HUES48 (cell line): ENCODE measurements at regions not wholly inside any gene's neighbourhood (a gene's known extent, or its start where the extent isn't known, plus 50 kb on each side); places are given as distances from the start of the nearest gene placed in this dataset.
A peak's percentile ranks its signal among the peaks of the same experiment; 100 is the strongest.

ENCODE experiments used
- H3K27ac ChIP-seq: one replicate; pipeline ENCODE4 v1.7.0; 2013; ENCODE audit warnings: low read depth, low read length, inconsistent platforms
- H3K27me3 ChIP-seq: 2 replicates; pipeline ENCODE4 v1.6.1; 2013; ENCODE audit warnings: mild to moderate bottlenecking, low read length; ENCODE audit not compliant: control insufficient read depth, insufficient read depth
- H3K36me3 ChIP-seq: 2 replicates; pipeline ENCODE4 v1.6.1; 2013; ENCODE audit warnings: low read length; ENCODE audit not compliant: control insufficient read depth, insufficient read depth
- H3K4me1 ChIP-seq: 2 replicates; pipeline ENCODE4 v1.6.1; 2013; ENCODE audit warnings: mild to moderate bottlenecking, low read length; ENCODE audit not compliant: control insufficient read depth, insufficient read depth
- H3K4me3 ChIP-seq: 2 replicates; pipeline ENCODE4 v1.5.1; 2013; ENCODE audit warnings: mild to moderate bottlenecking, low read depth, low read length
- H3K9ac ChIP-seq: 2 replicates; pipeline ENCODE4 v1.6.1; 2013; ENCODE audit warnings: mild to moderate bottlenecking, low read depth, low read length, moderate library complexity
- H3K9me3 ChIP-seq: 2 replicates; pipeline ENCODE4 v1.6.1; 2013; ENCODE audit warnings: low read length; ENCODE audit not compliant: control insufficient read depth, insufficient read depth

- Histone ChIP-seq H3K27me3 (no peaks in the 10 kb centered on the region), H3K9me3 (no peaks in the 10 kb centered on the region), H3K9ac (no peak overlapping the region), H3K4me3 (no peak overlapping the region), H3K27ac (no peak overlapping the region), H3K4me1 (peaks cover 3% of the 10 kb centered on the region; the same call in 1 of the 2 replicates), H3K36me3 (no peaks in the 10 kb centered on the region)
Observed at GRCh38 chr11:8340296-8340695, 76.6 kb upstream of the LMO1 start.

- peaks cover 3% of the 10 kb centered on the region; the same call in 1 of the 2 replicates for H3K4me1 ChIP-seq
- no peak overlapping the region; the same call in 1 of the 2 replicates for H3K4me3 ChIP-seq
- H3K36me3 ChIP-seq, result no peaks in the 10 kb centered on the region
- no peak overlapping the region for H3K9ac ChIP-seq
- no peaks in the 10 kb centered on the region for H3K9me3 ChIP-seq
- H3K27ac ChIP-seq, result no peak overlapping the region
- no peaks in the 10 kb centered on the region for H3K27me3 ChIP-seq
Observed at GRCh38 chr11:8339592-8340022, 75.9 kb upstream of the LMO1 start.

GRCh38 chr11:8338138-8338537 lies 74.5 kb upstream of the LMO1 start:
- Histone ChIP-seq H3K9me3 (no peaks in the 10 kb centered on the region), H3K4me1 (peaks cover 7% of the 10 kb centered on the region; the same call in 1 of the 2 replicates), H3K4me3 (no peak overlapping the region), H3K36me3 (no peaks in the 10 kb centered on the region), H3K9ac (no peak overlapping the region), H3K27me3 (no peaks in the 10 kb centered on the region), H3K27ac (no peak overlapping the region)

GRCh38 chr11:8337130-8337795 lies 73.6 kb upstream of the LMO1 start:
- Histone ChIP-seq H3K4me3 (no peak overlapping the region), H3K27me3 (no peaks in the 10 kb centered on the region), H3K9me3 (no peaks in the 10 kb centered on the region), H3K9ac (no peak overlapping the region), H3K36me3 (no peaks in the 10 kb centered on the region), H3K27ac (no peak overlapping the region), H3K4me1 (peaks cover 7% of the 10 kb centered on the region; the same call in 1 of the 2 replicates)

GRCh38 chr11:8336356-8337129 lies 72.9 kb upstream of the LMO1 start:
- Histone ChIP-seq H3K27ac (no peak overlapping the region), H3K9me3 (no peaks in the 10 kb centered on the region), H3K9ac (no peak overlapping the region), H3K36me3 (no peaks in the 10 kb centered on the region), H3K4me1 (0 out of 2 replicates have a peak, but pooled peaks cover 7% of the 10 kb centered on the region), H3K27me3 (no peaks in the 10 kb centered on the region), H3K4me3 (no peak overlapping the region)

GRCh38 chr11:8335683-8336082 lies 72.0 kb upstream of the LMO1 start:
- no peak overlapping the region for H3K27ac ChIP-seq
- no peaks in the 10 kb centered on the region for H3K36me3 ChIP-seq
- H3K4me3 ChIP-seq, result no peak overlapping the region
- no peaks in the 10 kb centered on the region for H3K9me3 ChIP-seq
- H3K4me1 ChIP-seq, result 0 out of 2 replicates have a peak, but pooled peaks cover 7% of the 10 kb centered on the region
- H3K27me3 ChIP-seq, result no peaks in the 10 kb centered on the region
- H3K9ac ChIP-seq, result no peak overlapping the region

GRCh38 chr11:8335186-8335585 lies 71.5 kb upstream of the LMO1 start:
- H3K27me3 ChIP-seq, result no peaks in the 10 kb centered on the region
- no peak overlapping the region for H3K27ac ChIP-seq
- no peaks in the 10 kb centered on the region for H3K36me3 ChIP-seq
- H3K9me3 ChIP-seq, result no peaks in the 10 kb centered on the region
- no peak overlapping the region for H3K9ac ChIP-seq
- no peak overlapping the region for H3K4me3 ChIP-seq
- peaks cover 7% of the 10 kb centered on the region; the same call in 1 of the 2 replicates for H3K4me1 ChIP-seq

- Histone ChIP-seq H3K9me3 (no peaks in the 10 kb centered on the region), H3K4me1 (peaks cover 20% of the 10 kb centered on the region; the same call in 1 of the 2 replicates), H3K9ac (no peak overlapping the region), H3K27ac (peak overlapping the region; percentile 37), H3K27me3 (no peaks in the 10 kb centered on the region), H3K36me3 (no peaks in the 10 kb centered on the region), H3K4me3 (no peak overlapping the region)
Observed at GRCh38 chr11:8333811-8334401, 70.2 kb upstream of the LMO1 start.

GRCh38 chr11:8333376-8333775 lies 69.7 kb upstream of the LMO1 start:
- peak overlapping the region; percentile 37 for H3K27ac ChIP-seq
- no peaks in the 10 kb centered on the region for H3K27me3 ChIP-seq
- H3K9me3 ChIP-seq, result no peaks in the 10 kb centered on the region
- H3K4me3 ChIP-seq, result no peak overlapping the region
- H3K4me1 ChIP-seq, result peaks cover 22% of the 10 kb centered on the region; the same call in 1 of the 2 replicates
- H3K36me3 ChIP-seq, result no peaks in the 10 kb centered on the region
- H3K9ac ChIP-seq, result no peak overlapping the region

- no peaks in the 10 kb centered on the region for H3K36me3 ChIP-seq
- no peaks in the 10 kb centered on the region for H3K9me3 ChIP-seq
- H3K27me3 ChIP-seq, result no peaks in the 10 kb centered on the region
- H3K27ac ChIP-seq, result no peak overlapping the region
- H3K4me1 ChIP-seq, result peaks cover 27% of the 10 kb centered on the region; the same call in 1 of the 2 replicates
- H3K9ac ChIP-seq, result no peak overlapping the region
- no peak overlapping the region for H3K4me3 ChIP-seq
Observed at GRCh38 chr11:8332891-8333290, 69.2 kb upstream of the LMO1 start.

- Histone ChIP-seq H3K4me3 (no peak overlapping the region), H3K4me1 (peaks cover 33% of the 10 kb centered on the region), H3K9ac (no peak overlapping the region), H3K27me3 (no peaks in the 10 kb centered on the region), H3K9me3 (no peaks in the 10 kb centered on the region), H3K27ac (no peak overlapping the region), H3K36me3 (no peaks in the 10 kb centered on the region)
Observed at GRCh38 chr11:8332196-8332595, 68.5 kb upstream of the LMO1 start.
